ENCODE measurements at regions not wholly inside any gene's neighbourhood (a gene's known extent, or its start where the extent isn't known, plus 50 kb on each side); places are given as distances from the start of the nearest gene placed in this dataset.

DNA sequence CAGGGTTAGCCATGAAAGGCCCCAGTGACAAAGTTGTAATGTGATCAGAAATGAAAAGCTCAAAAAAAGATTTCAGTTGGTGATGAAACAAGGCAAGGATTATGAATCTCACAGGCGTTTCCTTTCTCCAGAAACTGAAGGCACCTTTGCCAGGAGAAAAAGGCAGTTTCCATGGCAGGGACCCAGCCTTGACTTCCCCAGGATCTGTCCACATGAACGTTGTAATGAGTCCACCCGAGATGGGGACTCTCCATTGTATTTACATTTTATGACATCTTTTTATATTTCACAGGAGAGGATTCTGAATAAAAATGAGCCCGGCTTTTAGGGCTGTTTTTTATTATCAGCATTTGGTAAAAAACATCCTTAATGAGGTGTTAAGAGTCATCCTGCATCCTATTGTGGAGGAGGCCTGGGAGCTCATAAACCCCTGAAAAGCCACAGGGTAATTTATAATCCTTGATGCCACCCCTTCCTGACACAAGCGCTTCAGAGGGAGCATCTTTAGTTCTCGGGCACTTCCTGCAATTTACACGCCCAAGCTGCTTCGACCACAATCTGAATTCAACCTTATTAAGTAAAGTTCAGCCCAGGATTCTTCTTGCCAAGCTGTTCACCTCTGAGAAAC lies 74.1 kb upstream of the SALL4 start:
- no peak for DNase-seq (ENCODE audit: low read depth, low spot score)
- ChIA-PET CTCF (interaction anchor here (1.5 kb wide), 1 partner anchor 208 kb away, joined by 3 read pairs; no protein-coding TSS in a partner anchor), POLR2A (no interaction called here)
- H3K4me3 ChIP-seq (ENCODE audit: low read depth, low read length) = no peak overlapping the region
- TF ChIP-seq, protein P1, sequence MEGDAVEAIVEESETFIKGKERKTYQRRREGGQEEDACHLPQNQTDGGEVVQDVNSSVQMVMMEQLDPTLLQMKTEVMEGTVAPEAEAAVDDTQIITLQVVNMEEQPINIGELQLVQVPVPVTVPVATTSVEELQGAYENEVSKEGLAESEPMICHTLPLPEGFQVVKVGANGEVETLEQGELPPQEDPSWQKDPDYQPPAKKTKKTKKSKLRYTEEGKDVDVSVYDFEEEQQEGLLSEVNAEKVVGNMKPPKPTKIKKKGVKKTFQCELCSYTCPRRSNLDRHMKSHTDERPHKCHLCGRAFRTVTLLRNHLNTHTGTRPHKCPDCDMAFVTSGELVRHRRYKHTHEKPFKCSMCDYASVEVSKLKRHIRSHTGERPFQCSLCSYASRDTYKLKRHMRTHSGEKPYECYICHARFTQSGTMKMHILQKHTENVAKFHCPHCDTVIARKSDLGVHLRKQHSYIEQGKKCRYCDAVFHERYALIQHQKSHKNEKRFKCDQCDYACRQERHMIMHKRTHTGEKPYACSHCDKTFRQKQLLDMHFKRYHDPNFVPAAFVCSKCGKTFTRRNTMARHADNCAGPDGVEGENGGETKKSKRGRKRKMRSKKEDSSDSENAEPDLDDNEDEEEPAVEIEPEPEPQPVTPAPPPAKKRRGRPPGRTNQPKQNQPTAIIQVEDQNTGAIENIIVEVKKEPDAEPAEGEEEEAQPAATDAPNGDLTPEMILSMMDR (IDR thresholded peaks at IDR 0.05; ENCODE audit: insufficient read depth, low read length, missing control alignments) = no peak

GRCh38 chr20:51873652-51874051 lies 71.3 kb upstream of the SALL4 start:
- CTCF ChIA-PET = no interaction called here
- TF ChIP-seq, protein P1 (IDR thresholded peaks at IDR 0.05; ENCODE audit: insufficient read depth, low read length, missing control alignments) = no peak
- no peak overlapping the region for H3K4me3 ChIP-seq (ENCODE audit: low read depth, low read length)
- no peak for DNase-seq (ENCODE audit: low read depth, low spot score)
- POLR2A ChIA-PET = no interaction called here

DNA sequence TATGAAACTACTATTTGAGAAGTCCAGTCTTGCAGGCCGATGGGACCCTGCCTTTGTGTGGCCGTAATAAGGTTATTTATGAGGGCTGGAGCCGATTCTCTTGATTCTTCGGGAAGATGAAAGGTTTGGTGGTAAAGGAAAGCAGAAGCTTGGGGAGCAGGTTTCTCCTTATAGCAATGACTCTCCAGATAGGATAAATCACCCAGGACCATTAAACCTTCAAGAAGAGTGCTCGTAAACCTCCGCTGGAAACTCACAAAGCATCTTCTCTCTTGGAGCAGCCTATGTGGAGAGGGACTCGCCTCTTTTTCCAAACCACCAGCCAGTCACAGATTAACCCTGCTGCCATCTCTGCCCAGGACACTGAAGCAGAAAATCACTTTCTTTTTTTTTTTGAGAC lies 69.6 kb upstream of the SALL4 start:
- ChIA-PET CTCF (no interaction called here), POLR2A (no interaction called here)
- no peak for DNase-seq (ENCODE audit: low read depth, low spot score)
- TF ChIP-seq, protein P1 (IDR thresholded peaks at IDR 0.05; ENCODE audit: insufficient read depth, low read length, missing control alignments) = no peak
- no peak overlapping the region for H3K4me3 ChIP-seq (ENCODE audit: low read depth, low read length)

DNA sequence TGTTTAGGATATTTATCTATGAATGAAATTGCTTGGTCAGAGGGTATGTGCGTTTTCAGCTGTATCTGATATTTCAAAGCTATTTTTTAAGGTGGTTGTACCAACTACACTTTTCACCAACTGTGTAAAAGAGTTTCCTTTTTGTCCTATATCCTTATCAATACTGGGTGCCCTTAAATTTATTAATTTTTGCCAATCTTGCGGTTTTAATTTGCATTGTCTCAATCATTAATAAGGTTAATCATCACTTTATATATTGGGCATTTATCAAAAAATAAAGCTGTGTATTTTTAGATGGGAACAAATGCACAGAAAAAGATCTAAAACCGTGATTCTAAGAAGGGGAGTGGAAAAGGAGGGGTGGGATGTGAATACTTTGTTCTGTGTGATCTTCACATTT lies 66.7 kb upstream of the SALL4 start:
- H3K4me3 ChIP-seq (ENCODE audit: low read depth, low read length) = no peak overlapping the region
- ChIA-PET POLR2A (no interaction called here), CTCF (interaction anchor here (0.6 kb wide), 1 partner anchor 12 kb away, joined by 3 read pairs; no protein-coding TSS in a partner anchor)
- no peak for DNase-seq (ENCODE audit: low read depth, low spot score)
- TF ChIP-seq, protein P1 (IDR thresholded peaks at IDR 0.05; ENCODE audit: insufficient read depth, low read length, missing control alignments) = no peak

DNA sequence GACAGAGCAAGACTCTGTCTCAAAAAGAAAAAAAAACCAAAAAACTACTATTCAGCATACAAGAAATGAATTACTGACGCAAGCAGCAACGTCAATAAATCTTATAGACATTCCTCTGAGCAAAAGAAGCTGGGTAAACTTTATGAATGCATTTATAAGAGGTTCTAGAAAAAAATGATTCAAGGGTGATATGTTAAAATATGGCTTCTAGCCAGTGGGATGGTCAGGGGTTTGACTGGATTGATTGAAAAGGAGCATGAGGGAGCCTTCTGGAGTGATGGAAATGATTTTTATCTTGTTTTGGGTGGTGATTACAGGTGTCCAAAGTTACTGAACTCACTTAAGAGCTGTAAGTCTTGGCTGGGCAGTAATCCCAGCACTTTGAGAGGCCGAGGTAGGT lies 64.9 kb upstream of the SALL4 start:
- DNase-seq (ENCODE audit: low read depth, low spot score) = no peak
- POLR2A ChIA-PET = no interaction called here
- no peak overlapping the region for H3K4me3 ChIP-seq (ENCODE audit: low read depth, low read length)
- TF ChIP-seq, protein P1 (IDR thresholded peaks at IDR 0.05; ENCODE audit: insufficient read depth, low read length, missing control alignments) = no peak
- CTCF ChIA-PET = interaction anchor here (0.8 kb wide), 1 partner anchor 92 kb away, joined by 4 read pairs; no protein-coding TSS in a partner anchor

GRCh38 chr20:51864967-51865366 lies 62.6 kb upstream of the SALL4 start:
- no peak overlapping the region for H3K4me3 ChIP-seq (ENCODE audit: low read depth, low read length)
- ChIA-PET POLR2A (no interaction called here), CTCF (no interaction called here)
- no peak for DNase-seq (ENCODE audit: low read depth, low spot score)
- TF ChIP-seq, protein P1 (IDR thresholded peaks at IDR 0.05; ENCODE audit: insufficient read depth, low read length, missing control alignments) = no peak
